CD1c-positive myeloid dendritic cell (primary cell): ENCODE measurements at regions not wholly inside any gene's neighbourhood (a gene's known extent, or its start where the extent isn't known, plus 50 kb on each side); places are given as distances from the start of the nearest gene placed in this dataset.

Experiments
- DNase-seq: peaks from one replicate; pipeline ENCODE4 v3.0.0-alpha.2; 2016; ENCODE audit errors: extremely low spot score

DNA sequence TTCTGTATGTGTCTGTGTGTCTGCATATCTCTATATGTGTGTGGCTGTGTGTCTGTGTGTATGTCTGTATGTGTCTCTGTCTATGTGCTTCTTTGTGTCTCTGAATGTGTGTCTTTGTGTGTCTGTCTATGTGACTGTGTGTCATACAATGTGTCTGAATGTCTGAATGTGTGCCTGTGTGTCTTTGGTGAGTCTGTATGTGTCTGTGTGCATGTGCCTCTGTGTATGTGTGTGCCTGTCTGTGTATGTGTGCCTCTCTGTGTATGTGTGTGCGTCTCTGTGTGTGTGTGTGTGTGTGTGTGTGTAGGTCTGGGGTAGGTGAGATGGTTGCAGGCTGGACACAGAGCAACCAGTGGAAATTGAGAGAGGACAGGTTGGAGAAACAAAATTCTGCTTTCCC is 435.3 kb downstream of the ARHGEF28 start:
- no peak for DNase-seq

DNA sequence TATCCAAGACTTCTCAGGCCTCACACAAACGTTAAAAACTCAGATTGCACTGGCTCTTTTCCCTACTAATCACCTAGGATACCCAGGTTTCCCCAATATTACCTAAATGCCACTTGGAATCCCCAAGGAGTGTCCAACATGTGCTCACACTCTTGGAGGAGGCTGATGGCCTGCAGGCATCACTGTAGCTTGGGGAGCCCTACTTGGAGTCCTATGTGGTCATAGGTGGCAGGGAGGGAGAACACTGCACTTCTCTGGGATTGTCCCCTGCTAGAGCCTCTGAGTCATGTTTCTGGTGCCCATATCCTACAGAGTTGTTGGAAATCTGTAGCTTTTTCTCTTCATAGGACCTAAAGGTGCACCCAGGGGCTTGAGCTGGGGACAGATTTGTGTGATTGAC is 433.7 kb downstream of the ARHGEF28 start:
- DNase-seq = no peak

DNA sequence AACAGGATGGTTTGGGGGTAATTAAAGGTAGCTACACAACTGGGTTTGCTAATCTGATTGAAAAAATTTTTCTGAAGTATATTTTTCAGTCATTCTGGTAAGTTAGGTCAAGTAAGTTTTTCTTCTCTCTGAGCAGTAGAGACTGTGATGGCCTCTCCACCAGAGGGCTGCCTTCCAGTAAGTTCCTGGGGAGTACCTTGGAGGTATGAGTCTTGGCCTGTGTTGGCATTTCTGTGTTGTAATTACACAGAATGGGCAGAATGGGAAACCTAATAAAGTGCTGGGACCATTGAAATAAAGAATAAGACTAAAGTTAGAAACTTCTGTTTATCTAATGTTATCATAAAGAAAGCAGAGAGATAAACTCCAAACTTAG is 430.8 kb downstream of the ARHGEF28 start:
- DNase-seq = no peak

DNA sequence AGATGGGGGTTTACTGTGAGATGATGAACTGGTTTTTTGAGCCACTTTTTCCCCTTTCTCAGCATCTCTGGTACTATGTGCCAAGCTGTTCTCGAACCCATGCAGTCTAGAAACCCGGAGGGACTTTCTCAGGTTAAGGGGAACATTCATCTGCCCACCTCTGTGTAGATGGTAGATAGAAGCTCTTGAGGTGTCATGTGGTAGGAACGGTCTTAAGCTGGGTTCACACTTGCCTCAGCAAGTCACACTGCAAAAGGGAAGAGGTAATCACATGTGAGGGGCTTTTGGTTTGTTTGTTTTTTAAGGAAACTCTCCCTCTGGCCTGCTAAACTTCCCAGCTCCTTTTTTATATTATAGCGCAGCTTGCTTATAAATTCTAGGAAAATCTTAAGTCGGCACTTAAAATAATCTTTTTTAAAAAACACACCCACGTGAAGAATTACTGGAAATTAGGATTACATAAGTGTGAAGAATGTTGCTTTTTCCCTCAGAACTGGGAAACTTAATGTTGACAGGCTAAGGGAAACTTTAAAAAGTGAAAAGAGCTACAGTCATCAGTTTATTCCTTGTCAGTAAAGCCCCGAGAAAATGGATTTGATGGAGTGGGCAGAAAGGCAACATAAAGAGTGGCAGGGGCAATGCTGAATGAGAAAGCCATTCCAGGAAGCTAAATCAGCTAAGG is 430.3 kb downstream of the ARHGEF28 start:
- no peak for DNase-seq

DNA sequence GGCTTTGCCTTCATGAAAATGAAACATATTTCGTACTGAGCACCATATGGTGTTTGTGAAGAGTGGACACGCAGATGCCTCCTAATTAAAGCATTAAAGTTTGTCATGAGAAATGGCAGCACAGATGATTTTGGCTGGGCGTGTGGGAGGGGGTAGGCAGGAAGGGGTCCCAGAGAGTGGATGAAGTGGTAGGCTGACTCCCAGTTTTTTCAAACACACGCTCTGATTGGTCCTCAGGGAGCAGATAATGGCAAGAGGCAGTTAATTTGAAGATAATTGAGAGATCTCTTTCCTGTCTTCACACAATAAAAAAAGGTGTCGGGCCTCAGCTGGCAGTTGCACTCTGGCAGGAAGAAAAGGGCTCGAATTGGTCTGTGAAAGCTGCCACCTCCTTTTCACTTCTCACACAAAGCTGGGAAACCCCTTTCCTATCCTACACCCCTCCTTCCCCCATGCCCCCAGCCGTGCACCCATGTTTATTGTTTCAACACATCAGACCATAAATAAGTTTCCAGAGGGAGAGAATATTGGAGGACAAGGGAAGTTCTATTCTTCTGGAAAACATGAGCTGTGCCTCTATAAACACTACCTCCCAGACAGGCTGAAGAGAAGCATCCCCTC is 429.6 kb downstream of the ARHGEF28 start:
- DNase-seq = no peak

DNA sequence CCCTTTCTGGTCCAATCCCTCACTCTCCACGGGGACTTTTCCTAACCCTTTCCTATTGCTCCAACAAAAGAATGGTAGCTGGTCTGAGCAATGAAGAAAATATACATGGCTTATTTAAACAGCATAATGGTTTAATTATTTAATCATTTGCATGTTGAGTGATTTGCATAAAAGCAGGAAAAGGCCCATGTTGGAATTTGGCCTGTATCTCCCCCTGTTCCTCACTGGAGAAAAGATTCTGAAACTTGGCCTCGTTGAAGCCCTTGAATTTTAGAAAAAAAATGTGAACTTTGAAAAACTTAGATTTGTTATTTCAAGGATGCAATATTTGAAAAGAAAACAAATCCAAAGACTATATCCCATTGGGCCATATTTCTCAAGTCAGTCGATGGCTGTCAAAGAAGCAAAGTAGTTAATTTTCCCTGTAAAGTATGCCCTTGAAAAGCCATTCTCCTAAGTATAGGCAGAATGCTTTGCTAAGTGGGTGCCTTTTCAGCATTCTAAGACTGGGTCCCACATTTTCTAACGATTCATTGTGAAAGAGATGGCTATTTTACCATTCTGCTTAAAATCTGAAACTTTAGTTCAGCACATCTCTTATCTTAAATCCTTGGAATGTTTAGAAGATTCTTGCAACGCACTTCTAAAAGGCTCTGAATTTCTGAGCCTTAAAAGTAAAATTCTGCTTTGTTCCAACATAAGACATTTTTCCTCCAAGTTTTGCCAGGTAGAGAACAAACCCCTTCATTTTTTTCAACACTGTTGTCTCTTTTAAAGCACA is 428.8 kb downstream of the ARHGEF28 start:
- no peak for DNase-seq

DNA sequence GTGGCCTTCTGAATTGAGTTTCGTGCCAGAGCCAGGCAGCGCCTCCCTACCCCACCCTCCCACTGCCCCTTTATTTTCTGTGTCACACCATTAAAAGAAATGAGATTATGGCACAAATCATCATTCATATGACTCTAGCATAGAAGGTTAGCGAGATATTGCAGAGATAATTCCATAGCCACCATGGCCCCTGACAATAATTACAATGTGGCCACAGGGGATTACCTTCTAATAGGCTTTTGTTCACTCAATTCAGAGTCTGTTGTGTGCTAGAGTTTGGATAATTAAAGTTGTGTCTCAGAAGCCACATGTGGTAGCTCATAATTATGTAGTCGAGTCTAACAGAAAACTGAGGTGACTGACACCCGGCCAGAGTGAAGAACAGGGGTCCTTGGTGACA is 428.1 kb downstream of the ARHGEF28 start:
- DNase-seq = no peak

DNA sequence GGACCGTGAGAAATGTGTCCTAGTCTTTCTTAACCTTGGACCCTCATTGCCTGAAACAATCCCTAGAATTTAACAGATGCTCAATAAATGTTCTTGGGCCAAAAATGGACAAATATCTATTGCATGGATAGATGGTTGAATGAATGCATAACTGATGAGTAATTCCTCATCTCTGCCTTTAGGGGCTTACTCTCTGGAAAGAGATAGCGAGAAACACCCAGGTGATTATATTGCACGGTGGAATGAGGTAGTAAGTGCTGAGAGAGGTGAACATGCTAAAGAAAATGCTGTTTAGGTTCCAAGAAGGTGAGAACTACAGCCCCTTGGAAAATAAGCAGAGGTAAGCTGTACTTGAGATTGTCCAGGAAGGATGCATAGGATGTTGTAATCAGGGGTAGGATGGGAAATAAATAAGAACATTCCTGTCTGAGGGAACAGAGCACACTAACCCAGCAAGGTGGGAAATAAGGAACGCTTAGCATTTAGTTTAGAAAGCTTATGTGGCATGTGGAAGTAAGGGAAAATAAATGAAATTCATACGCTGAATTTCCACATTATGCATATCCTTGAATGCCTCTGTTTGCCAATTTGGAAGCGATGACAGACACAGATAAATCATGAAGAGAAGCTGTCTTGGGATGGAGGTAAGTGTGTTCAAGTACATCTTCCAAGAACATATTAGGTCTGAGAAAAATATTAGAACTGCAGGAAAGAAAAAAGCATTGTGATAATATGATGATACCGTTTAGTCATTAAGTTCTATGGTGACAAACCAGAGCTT is 426.6 kb downstream of the ARHGEF28 start:
- no peak for DNase-seq

DNA sequence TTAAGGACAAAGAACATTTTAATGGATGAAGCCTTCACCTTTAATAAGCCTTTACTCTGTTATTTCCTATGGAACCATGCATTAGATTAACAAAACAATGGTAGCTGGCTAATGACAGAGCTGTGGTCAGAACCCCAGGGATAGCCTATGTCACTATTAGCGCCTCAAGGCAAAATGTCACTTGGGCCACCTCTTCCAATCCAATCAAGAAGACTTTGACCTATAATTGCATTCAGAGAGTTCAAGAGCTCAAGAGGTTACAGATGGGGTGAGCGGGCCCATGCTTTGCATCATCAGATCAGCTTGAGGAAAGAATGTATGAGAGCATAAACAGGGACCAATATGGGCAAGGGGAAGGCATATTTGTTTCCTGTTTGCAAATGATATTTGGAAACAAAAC is 425.1 kb downstream of the ARHGEF28 start:
- DNase-seq = no peak

DNA sequence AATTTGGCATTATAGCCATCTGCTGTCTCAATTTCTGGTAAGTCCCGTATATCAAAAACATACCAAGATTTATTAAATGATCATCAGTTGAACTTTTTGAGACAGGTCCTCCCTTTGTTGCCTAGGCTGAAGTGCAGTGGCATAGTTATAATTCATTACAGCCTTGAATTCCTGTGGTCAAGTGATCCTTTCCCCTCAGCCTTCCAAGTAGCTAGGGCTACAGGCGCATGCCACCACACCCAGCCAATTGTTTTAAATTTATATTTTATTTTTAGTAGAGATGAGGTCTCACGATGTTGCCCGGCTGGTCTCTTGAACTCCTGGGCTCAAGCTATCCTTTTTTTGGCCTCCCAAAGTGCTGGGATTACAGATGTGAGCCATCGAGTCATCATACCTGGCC is 418.9 kb downstream of the ARHGEF28 start:
- no peak for DNase-seq

DNA sequence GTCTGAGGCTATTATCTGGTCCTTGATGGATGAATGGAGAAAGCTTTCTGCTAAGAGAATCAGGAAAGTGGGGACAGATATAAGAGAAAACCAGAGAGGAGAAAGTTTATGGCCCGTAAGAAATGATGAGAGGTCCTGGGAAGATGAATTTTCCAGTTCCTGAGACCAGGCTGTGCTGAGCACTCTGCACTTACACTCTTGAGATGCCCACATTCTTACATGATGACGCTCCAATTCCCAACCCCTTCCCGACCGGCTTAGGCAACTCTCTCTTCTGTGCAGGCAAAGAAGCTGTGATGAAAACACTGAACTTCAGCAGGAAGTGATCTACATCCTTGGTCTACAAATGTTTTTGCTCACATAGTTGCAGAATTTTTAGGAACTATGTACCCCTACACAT is 417.0 kb downstream of the ARHGEF28 start:
- DNase-seq = no peak

DNA sequence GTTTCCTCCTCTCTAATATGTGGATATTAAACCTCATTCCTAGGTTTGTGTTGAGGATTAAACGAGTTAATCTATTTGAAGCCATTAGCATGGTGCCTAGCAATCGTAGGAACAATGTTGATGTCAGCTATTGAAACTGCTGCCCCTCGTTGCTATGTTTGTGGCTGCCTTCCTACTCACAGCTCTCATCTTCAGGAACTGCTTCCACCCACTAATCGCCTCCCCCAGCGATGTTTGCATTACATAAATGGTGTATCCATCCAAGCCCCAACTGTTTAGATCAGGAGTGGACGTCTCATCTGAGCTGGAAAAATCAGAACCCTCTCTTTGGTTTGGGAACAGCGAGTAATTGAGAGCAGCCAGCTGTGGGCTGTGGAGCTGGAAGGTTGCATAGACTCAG is 416.6 kb downstream of the ARHGEF28 start:
- no peak for DNase-seq

DNA sequence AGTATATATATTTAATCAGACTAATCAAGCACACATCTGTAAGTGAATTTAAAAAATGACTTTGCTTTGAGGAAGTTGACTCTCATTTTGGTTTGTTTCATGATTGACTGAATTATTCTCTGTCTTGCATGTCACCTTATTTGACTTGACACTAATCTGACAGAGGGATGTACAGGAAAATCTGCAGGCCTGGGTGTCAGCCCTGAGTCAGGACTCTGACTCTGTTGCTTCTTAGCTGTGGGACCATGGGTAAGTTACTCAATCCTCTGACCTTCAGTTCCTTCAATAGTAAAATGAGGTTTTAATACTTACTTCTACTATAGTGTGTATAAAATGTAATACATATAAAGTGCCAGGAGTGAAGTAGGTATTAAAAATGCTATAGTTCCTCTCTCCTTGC is 415.9 kb downstream of the ARHGEF28 start:
- no peak for DNase-seq

DNA sequence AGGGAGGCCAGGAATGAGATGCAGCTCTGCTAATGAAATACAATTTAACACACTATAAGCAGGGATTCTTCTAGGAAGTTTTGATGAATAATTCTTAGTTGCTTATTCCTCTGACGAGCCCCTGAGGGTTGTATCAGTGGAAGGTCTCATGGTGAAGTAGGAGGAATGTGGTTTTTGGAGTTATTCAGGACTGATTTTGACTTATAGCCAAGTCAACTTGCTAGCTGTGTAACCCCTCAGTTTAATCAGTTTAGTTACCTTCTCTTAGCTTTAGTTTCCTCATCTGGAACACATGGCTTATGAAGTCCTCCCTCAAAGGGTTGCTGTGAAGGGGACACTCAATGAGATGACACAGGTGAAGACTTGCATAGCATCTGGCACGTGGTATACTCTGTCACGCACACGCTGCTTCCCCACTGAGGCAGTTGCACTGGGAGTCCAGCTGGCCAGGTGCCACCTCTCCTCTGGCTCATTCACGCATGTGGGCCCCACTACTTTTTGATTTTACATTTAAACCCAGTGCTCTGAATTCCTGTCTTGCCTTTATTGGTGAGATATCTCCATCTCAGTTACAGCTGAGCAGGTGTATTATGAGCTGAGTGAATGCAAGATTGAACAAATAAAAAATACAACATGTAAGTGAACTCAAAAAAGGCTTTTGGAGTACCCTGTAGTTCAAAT is 415.0 kb downstream of the ARHGEF28 start:
- no peak for DNase-seq

DNA sequence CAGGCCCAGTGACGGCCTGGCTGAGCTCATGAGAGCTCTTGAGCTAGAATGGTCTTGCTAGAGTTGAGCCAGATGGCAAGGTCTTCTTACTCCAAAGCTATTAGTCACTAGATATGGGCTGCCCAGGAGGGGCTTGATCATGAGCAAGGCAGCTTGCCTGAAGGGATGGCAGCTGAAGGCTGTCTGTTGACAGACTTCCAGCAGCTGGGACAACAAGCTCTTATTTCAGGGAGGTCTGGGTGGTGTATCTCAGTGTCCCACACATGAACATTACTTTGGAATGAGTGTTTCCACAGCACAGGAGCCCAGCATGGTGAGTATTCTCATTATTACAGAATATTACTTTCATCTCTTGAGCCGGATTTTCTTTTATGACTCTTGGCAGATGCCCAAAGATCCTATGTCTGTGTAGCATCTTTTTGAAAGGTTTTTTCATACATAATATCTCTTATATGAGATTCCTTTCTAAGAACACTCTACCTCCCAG is 414.1 kb downstream of the ARHGEF28 start:
- DNase-seq = no peak

DNA sequence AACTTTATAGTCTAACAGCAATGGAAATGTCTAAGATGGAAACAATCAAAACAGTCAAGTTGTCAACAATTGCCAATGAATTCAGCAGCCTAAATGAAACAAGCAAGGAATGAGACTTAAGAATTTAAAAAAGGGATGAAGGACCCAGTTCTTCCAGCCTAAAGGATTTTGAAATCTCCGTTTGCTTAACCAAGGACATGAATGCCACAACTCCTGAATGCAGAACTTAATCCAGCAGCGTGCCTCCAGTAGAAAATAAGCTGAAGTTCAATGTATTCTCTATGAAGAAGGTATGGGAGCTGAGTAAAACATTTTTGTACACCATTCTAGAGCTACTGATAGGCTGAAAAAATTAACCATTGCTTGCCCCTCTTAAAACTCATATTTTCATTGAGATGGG is 411.3 kb downstream of the ARHGEF28 start:
- no peak for DNase-seq

DNA sequence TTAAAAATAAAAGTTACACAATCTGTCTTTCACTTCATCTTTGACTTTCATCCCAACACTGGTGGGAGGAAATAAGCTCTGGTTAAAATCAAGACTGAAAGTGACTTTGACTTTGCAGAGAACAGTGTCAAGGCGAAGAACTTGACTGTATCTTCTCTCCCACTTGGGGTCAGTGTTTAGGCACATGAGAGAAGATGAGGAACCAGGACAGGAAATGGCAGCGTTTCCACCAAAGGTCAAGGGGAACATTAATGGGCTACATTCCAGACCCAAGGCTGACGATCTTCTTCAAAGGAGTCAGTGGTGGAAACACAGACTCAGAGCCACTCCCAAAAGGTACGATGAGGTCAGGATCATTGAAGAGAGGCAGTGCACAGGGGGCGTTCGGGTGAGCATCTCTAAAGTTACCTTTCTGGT is 409.5 kb downstream of the ARHGEF28 start:
- peak; percentile 69 for DNase-seq

DNA sequence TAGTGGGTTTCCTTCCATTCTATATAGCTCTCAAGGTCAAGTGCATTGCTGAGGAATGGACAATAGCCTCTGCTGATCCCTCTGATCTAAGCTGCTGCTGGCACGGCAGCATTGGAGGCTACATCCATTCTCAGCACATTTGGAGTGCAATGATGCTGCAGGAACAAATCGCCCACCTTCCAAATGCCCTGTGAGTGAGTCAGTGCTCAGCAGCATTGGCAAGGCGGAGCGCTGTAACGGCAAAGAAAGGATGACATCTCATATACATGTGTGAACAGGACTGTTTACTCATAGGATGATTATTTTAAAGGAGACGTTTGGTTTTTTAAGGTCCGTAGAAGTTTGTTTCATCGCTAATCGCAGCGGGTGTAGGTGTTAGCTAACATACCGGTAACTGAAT is 408.7 kb downstream of the ARHGEF28 start:
- DNase-seq = no peak

DNA sequence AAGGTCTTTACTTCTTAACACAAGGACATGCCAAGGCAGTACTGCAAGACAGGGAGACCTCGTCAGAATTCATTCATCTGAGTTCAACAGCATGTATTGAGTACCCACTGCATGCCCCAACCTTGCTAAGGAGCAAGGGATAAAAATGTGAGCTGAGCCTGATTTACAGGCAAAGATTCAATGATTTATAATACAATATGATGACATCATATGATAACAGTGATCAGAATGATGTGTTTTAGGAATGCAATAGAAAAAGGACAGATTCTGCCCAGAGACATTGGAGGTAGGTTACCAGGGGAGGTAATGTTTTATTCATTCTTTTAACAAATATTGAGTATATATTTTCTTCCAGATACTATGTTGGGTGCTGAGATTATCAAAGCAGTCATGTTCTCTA is 406.6 kb downstream of the ARHGEF28 start:
- no peak for DNase-seq

DNA sequence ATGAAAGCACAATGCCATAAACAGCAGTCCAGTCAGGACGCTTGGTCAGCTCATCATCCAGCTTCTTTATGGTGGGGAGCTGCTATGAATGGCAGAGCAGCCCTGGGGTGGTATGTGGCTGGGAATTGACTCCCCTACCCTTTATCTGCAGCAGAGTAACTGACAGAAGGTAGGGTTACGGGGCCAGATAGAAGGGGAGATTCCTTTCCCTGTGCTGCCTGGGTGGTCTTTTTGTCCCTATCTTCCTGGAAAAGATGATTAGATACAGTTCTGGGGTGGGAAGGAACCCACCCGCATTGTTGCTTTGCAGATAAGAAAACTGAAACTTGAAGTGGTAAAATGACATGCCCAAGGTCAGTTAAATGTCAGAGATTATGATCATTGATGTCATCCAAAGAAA is 405.5 kb downstream of the ARHGEF28 start:
- no peak for DNase-seq

DNA sequence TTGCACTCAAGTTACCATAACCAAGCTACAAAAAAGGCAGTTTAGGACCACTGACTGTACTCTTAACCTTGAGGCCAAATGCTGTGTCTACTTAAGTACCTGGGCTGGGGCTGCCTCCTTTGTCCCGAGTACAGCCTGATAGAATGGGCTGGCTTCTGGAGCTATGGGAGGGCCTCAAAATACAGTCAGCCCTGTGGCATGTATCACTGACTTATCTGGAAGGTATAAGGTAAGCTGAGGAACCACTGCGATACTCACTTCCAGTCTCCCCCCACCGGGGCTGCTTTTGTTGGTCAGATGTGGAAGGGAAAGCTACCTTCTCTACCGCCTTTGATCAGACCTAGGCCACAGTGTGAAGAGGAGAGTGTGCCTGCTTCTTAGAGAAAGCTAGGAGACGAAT is 404.8 kb downstream of the ARHGEF28 start:
- DNase-seq = no peak

DNA sequence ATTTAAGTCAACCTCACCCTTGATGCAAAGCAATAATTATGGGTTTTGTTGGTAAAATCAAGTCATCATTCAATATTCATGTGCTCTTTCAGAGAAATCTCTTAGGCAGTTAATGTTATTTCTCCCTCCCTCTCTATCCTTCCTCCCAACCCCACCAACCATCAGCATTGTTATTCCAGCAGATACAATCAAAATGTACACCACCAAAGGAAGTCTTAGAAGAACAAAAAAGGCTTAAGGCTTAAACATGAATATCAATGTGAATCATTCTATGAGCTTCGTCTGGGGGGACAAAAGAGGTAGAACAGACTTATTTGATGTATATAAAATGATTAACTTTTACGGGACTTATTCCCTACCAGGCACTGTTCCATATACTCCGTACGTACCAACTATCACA is 404.4 kb downstream of the ARHGEF28 start:
- no peak for DNase-seq
